Osteocyte (in vitro differentiated cells): ENCODE measurements at regions not wholly inside any gene's neighbourhood (a gene's known extent, or its start where the extent isn't known, plus 50 kb on each side); places are given as distances from the start of the nearest gene placed in this dataset.

Experiments
- DNase-seq: peaks from one replicate; pipeline ENCODE4 v3.0.0; 2021; ENCODE audit warnings: mixed read lengths; ENCODE audit not compliant: unreplicated experiment; ENCODE audit errors: extremely low spot score
- H3K27ac Mint-ChIP-seq: one replicate; pipeline ENCODE4 v1.8.0; 2021; ENCODE audit warnings: mild to moderate bottlenecking, mixed read lengths; ENCODE audit not compliant: unreplicated experiment
- H3K27me3 Mint-ChIP-seq: one replicate; pipeline ENCODE4 v1.8.0; 2021; ENCODE audit warnings: mixed read lengths; ENCODE audit not compliant: unreplicated experiment
- H3K36me3 Mint-ChIP-seq: one replicate; pipeline ENCODE4 v1.8.0; 2021; ENCODE audit warnings: mixed read lengths; ENCODE audit not compliant: unreplicated experiment
- H3K4me1 Mint-ChIP-seq: one replicate; pipeline ENCODE4 v1.8.0; 2021; ENCODE audit warnings: mixed read lengths; ENCODE audit not compliant: unreplicated experiment
- H3K4me3 Mint-ChIP-seq: one replicate; pipeline ENCODE4 v1.8.0; 2021; ENCODE audit warnings: mild to moderate bottlenecking, moderate library complexity, mixed read lengths; ENCODE audit not compliant: unreplicated experiment
- H3K9me3 Mint-ChIP-seq: one replicate; pipeline ENCODE4 v1.8.0; 2021; ENCODE audit warnings: mixed read lengths; ENCODE audit not compliant: unreplicated experiment
- CTCF ChIP-seq: fragments of 200-600 bp; sonication (generic); IDR thresholded peaks from 2 replicates; pipeline ENCODE4 v1.5.0; 2021; ENCODE audit warnings: antibody characterized with exemption, mild to moderate bottlenecking, moderate library complexity

GRCh38 chr5:155126573-155126972 lies 113.0 kb downstream of the KIF4B start:
- Mint-ChIP-seq H3K27me3 (peaks cover 10% of the 10 kb centered on the region), H3K9me3 (no peaks in the 10 kb centered on the region), H3K27ac (no peak overlapping the region), H3K4me1 (no peaks in the 10 kb centered on the region), H3K36me3 (no peaks in the 10 kb centered on the region), H3K4me3 (no peak overlapping the region)
- no peak for TF ChIP-seq CTCF
- DNase-seq, result no peak

GRCh38 chr5:155127552-155127951 lies 114.0 kb downstream of the KIF4B start:
- no peak for DNase-seq
- Mint-ChIP-seq H3K36me3 (no peaks in the 10 kb centered on the region), H3K27me3 (peaks cover 15% of the 10 kb centered on the region), H3K4me3 (no peak overlapping the region), H3K27ac (no peak overlapping the region), H3K9me3 (no peaks in the 10 kb centered on the region), H3K4me1 (no peaks in the 10 kb centered on the region)
- no peak for TF ChIP-seq CTCF

GRCh38 chr5:155128786-155129512 lies 115.4 kb downstream of the KIF4B start:
- Mint-ChIP-seq H3K9me3 (no peaks in the 10 kb centered on the region), H3K27ac (no peak overlapping the region), H3K36me3 (no peaks in the 10 kb centered on the region), H3K4me1 (no peaks in the 10 kb centered on the region), H3K27me3 (peaks cover 15% of the 10 kb centered on the region), H3K4me3 (no peak overlapping the region)
- DNase-seq, result no peak
- no peak for TF ChIP-seq CTCF

- TF ChIP-seq CTCF, result no peak
- Mint-ChIP-seq H3K27ac (no peak overlapping the region), H3K36me3 (no peaks in the 10 kb centered on the region), H3K4me1 (no peaks in the 10 kb centered on the region), H3K4me3 (no peak overlapping the region), H3K9me3 (no peaks in the 10 kb centered on the region), H3K27me3 (peaks cover 15% of the 10 kb centered on the region)
- DNase-seq, result no peak
These were observed 115.9 kb downstream of the KIF4B start for GRCh38 chr5:155129513-155129880.

- H3K27me3 Mint-ChIP-seq, result peaks cover 27% of the 10 kb centered on the region
- H3K27ac Mint-ChIP-seq, result no peak overlapping the region
- H3K9me3 Mint-ChIP-seq, result no peaks in the 10 kb centered on the region
These were observed 120.6 kb downstream of the KIF4B start for GRCh38 chr5:155134130-155134529.

More at GRCh38 chr5:155134130-155134529, 120.6 kb downstream of the KIF4B start:
- Mint-ChIP-seq H3K36me3 (no peaks in the 10 kb centered on the region), H3K4me3 (no peak overlapping the region), H3K4me1 (no peaks in the 10 kb centered on the region)
- no peak for TF ChIP-seq CTCF
- no peak for DNase-seq
